Putamen (tissue), 1 donor: ENCODE measurements at regions not wholly inside any gene's neighbourhood (a gene's known extent, or its start where the extent isn't known, plus 50 kb on each side); places are given as distances from the start of the nearest gene placed in this dataset.
"Not testable (repeated sequence)": the region's sequence is repeated elsewhere in the genome, so short reads cannot be mapped to it uniquely, and the experiment has no call there.

Experiments used
- DNase-seq: peaks from one replicate; pipeline ENCODE4 v3.0.0-alpha.2; 2016; ENCODE audit warnings: low spot score

GRCh38 chr1:228611707-228612106, 123.6 kb upstream of the RHOU start:
- not testable (repeated sequence) for DNase-seq

GRCh38 chr1:228622002-228622716, 113.1 kb upstream of the RHOU start:
- DNase-seq: not testable (repeated sequence)

GRCh38 chr1:228626481-228626880, 108.8 kb upstream of the RHOU start:
- DNase-seq: not testable (repeated sequence)

GRCh38 chr1:228632858-228633257, 102.4 kb upstream of the RHOU start:
- not testable (repeated sequence) for DNase-seq

- DNase-seq: not testable (repeated sequence)
These were observed 100.0 kb upstream of the RHOU start for GRCh38 chr1:228635304-228635703.

GRCh38 chr1:228637529-228637928, 97.8 kb upstream of the RHOU start:
- DNase-seq: not testable (repeated sequence)

GRCh38 chr1:228646717-228647522, 88.4 kb upstream of the RHOU start:
- DNase-seq: no peak

GRCh38 chr1:228647523-228648444, 87.5 kb upstream of the RHOU start:
- DNase-seq: no peak

GRCh38 chr1:228648647-228649383, 86.5 kb upstream of the RHOU start:
- no peak for DNase-seq

GRCh38 chr1:228650141-228650540, 85.1 kb upstream of the RHOU start:
- no peak for DNase-seq

GRCh38 chr1:228650946-228651345, 84.3 kb upstream of the RHOU start:
- DNase-seq: no peak

- no peak for DNase-seq
These were observed 83.2 kb upstream of the RHOU start for GRCh38 chr1:228652116-228652515.

- not testable (repeated sequence) for DNase-seq
These were observed 82.2 kb upstream of the RHOU start for GRCh38 chr1:228653057-228653456.

- DNase-seq: no peak
These were observed 81.5 kb upstream of the RHOU start for GRCh38 chr1:228653748-228654147.

GRCh38 chr1:228655796-228656394, 79.4 kb upstream of the RHOU start:
- DNase-seq: no peak

- DNase-seq: not testable (repeated sequence)
These were observed 73.1 kb upstream of the RHOU start for GRCh38 chr1:228662007-228662689.

GRCh38 chr1:228664399-228664914, 70.8 kb upstream of the RHOU start:
- DNase-seq: peak; percentile 77

GRCh38 chr1:228666686-228667623, 68.3 kb upstream of the RHOU start:
- no peak for DNase-seq
